ENCODE measurements at regions not wholly inside any gene's neighbourhood (a gene's known extent, or its start where the extent isn't known, plus 50 kb on each side); places are given as distances from the start of the nearest gene placed in this dataset.

DNA sequence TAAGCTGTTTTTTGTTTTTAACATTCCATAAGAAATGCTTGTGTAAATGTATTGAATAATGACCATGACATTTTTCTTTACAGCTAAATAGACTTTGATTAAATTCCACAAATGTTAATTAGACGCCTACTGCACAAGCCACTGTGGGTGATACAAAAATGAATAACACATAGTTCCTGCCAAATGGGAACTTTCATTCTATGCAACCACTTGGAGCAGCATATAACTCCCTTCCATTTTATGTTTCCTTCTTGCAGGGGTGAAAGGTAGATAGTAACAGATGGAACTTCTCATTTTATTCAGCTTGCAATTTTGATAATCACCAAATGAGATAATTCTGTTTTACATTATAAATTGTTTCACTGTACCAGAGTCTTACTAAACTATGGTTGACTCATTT lies 70.0 kb upstream of the THUMPD2 start:
- no peak for TF ChIP-seq ZNF37A (tag by site-specific recombination; IDR thresholded peaks at IDR 0.05)
- no peak for TF ChIP-seq ZNF341 (tag by site-specific recombination; IDR thresholded peaks at IDR 0.05; ENCODE audit: low read depth)
- no peak for TF ChIP-seq IKZF3 (tag by site-specific recombination; IDR thresholded peaks at IDR 0.05)
- TF ChIP-seq ZNF670 (tag by site-specific recombination; IDR thresholded peaks at IDR 0.05; ENCODE audit: low read depth): no peak
- TF ChIP-seq ZNF354C (tag by site-specific recombination; IDR thresholded peaks at IDR 0.05; ENCODE audit: borderline replicate concordance, low read depth): no peak
- no peak for TF ChIP-seq ZNF324 (tag by site-specific recombination; IDR thresholded peaks at IDR 0.05)
- TF ChIP-seq ZNF658 (tag by site-specific recombination; IDR thresholded peaks at IDR 0.05): no peak
- TF ChIP-seq MZF1 (tag by site-specific recombination; IDR thresholded peaks at IDR 0.05; ENCODE audit: borderline replicate concordance): no peak
- ChIA-PET POLR2A (no interaction called here), CTCF (interaction anchor here (1.1 kb wide), 1 partner anchor 11 kb away, joined by 9 read pairs; no protein-coding TSS in a partner anchor)
- Histone ChIP-seq H3K9me3 (ENCODE audit: control insufficient read depth, insufficient read depth, low read depth, low read length) (no peaks in the 10 kb centered on the region), H3K27ac (ENCODE audit: extremely low read depth, low read depth, low read length) (no peak overlapping the region), H3K4me3 (ENCODE audit: low read depth, low read length) (no peak overlapping the region), H3K4me1 (ENCODE audit: control insufficient read depth, insufficient read depth, low read length) (no peaks in the 10 kb centered on the region), H3K36me3 (ENCODE audit: control insufficient read depth in 2 of 2, insufficient read depth in 1 of 2, low read length in 2 of 2) (no peaks in the 10 kb centered on the region)

DNA sequence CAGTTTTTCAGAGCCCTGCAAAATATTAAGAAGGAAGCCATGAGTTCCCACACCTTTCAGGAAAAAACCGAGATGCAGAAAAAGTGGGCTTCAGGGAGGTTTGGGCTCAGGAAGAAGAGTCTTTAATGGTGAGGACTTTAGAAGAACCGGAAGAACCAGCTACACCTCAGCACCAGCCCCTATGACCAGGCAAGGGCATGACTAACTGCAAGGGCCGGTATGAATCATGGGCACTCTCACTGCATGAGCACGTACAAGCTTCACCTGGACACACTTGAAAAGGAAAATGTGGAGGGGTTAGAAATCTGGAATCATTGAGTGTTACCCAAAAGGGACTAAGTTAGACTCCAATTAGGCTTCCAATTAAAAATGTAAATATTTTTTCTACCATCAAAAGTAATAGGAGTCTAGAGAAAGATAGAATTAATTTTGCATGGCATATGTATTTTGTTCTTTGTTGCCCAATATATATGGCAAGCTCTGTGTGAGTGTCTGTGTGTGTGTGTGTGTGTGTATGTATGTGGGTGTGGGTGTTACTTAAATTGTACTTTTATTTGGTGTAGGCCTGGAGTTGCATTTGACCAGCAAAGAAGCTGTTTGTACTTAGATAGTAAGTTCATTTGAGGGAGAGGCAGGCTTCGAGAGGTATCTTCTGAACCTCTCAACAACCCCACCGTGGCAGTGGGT lies 66.5 kb upstream of the THUMPD2 start:
- Histone ChIP-seq H3K27ac (ENCODE audit: extremely low read depth, low read depth, low read length) (no peak overlapping the region), H3K4me1 (ENCODE audit: control insufficient read depth, insufficient read depth, low read length) (no peaks in the 10 kb centered on the region), H3K36me3 (ENCODE audit: control insufficient read depth in 2 of 2, insufficient read depth in 1 of 2, low read length in 2 of 2) (no peaks in the 10 kb centered on the region), H3K9me3 (ENCODE audit: control insufficient read depth, insufficient read depth, low read depth, low read length) (no peaks in the 10 kb centered on the region), H3K4me3 (ENCODE audit: low read depth, low read length) (no peak overlapping the region)
- POLR2A ChIA-PET: no interaction called here
- TF ChIP-seq HOXC10 (CRISPR knock-in tag; IDR thresholded peaks at IDR 0.05) (no peak), GLIS1 (tag by site-specific recombination; IDR thresholded peaks at IDR 0.05) (no peak), ZNF530 (tag by site-specific recombination; IDR thresholded peaks at IDR 0.05; ENCODE audit: low read depth) (no peak), RBAK (tag by site-specific recombination; IDR thresholded peaks at IDR 0.05) (no peak), ZNF426 (tag by site-specific recombination; IDR thresholded peaks at IDR 0.05) (no peak), EGR2 (tag by site-specific recombination; IDR thresholded peaks at IDR 0.05; ENCODE audit: low read depth) (no peak), ZNF670 (tag by site-specific recombination; IDR thresholded peaks at IDR 0.05; ENCODE audit: low read depth) (no peak), KLF7 (tag by site-specific recombination; IDR thresholded peaks at IDR 0.05; ENCODE audit: borderline replicate concordance) (no peak), MZF1 (tag by site-specific recombination; IDR thresholded peaks at IDR 0.05; ENCODE audit: borderline replicate concordance) (no peak), ZNF747 (tag by site-specific recombination; IDR thresholded peaks at IDR 0.05) (no peak)
- TF ChIP-seq, protein P1, sequence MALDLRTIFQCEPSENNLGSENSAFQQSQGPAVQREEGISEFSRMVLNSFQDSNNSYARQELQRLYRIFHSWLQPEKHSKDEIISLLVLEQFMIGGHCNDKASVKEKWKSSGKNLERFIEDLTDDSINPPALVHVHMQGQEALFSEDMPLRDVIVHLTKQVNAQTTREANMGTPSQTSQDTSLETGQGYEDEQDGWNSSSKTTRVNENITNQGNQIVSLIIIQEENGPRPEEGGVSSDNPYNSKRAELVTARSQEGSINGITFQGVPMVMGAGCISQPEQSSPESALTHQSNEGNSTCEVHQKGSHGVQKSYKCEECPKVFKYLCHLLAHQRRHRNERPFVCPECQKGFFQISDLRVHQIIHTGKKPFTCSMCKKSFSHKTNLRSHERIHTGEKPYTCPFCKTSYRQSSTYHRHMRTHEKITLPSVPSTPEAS (tag by site-specific recombination; IDR thresholded peaks at IDR 0.05): no peak
- TF ChIP-seq, protein P2, sequence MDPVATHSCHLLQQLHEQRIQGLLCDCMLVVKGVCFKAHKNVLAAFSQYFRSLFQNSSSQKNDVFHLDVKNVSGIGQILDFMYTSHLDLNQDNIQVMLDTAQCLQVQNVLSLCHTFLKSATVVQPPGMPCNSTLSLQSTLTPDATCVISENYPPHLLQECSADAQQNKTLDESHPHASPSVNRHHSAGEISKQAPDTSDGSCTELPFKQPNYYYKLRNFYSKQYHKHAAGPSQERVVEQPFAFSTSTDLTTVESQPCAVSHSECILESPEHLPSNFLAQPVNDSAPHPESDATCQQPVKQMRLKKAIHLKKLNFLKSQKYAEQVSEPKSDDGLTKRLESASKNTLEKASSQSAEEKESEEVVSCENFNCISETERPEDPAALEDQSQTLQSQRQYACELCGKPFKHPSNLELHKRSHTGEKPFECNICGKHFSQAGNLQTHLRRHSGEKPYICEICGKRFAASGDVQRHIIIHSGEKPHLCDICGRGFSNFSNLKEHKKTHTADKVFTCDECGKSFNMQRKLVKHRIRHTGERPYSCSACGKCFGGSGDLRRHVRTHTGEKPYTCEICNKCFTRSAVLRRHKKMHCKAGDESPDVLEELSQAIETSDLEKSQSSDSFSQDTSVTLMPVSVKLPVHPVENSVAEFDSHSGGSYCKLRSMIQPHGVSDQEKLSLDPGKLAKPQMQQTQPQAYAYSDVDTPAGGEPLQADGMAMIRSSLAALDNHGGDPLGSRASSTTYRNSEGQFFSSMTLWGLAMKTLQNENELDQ (tag by site-specific recombination; IDR thresholded peaks at IDR 0.05; ENCODE audit: low read depth): no peak
- TF ChIP-seq, protein P3, sequence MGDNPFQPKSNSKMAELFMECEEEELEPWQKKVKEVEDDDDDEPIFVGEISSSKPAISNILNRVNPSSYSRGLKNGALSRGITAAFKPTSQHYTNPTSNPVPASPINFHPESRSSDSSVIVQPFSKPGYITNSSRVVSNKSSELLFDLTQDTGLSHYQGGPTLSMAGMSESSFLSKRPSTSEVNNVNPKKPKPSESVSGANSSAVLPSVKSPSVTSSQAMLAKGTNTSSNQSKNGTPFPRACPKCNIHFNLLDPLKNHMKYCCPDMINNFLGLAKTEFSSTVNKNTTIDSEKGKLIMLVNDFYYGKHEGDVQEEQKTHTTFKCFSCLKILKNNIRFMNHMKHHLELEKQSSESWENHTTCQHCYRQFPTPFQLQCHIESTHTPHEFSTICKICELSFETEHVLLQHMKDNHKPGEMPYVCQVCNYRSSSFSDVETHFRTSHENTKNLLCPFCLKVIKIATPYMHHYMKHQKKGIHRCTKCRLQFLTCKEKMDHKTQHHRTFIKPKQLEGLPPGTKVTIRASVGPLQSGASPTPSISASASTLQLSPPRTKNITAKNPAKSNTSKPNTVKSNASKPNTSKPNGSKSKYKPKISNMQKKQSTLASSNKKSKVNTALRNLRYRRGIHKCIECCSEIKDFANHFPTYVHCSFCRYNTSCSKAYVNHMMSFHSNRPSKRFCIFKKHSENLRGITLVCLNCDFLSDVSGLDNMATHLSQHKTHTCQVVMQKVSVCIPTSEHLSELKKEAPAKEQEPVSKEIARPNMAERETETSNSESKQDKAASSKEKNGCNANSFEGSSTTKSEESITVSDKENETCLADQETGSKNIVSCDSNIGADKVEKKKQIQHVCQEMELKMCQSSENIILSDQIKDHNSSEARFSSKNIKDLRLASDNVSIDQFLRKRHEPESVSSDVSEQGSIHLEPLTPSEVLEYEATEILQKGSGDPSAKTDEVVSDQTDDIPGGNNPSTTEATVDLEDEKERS (tag by site-specific recombination; IDR thresholded peaks at IDR 0.05): no peak
- TF ChIP-seq, protein P4, sequence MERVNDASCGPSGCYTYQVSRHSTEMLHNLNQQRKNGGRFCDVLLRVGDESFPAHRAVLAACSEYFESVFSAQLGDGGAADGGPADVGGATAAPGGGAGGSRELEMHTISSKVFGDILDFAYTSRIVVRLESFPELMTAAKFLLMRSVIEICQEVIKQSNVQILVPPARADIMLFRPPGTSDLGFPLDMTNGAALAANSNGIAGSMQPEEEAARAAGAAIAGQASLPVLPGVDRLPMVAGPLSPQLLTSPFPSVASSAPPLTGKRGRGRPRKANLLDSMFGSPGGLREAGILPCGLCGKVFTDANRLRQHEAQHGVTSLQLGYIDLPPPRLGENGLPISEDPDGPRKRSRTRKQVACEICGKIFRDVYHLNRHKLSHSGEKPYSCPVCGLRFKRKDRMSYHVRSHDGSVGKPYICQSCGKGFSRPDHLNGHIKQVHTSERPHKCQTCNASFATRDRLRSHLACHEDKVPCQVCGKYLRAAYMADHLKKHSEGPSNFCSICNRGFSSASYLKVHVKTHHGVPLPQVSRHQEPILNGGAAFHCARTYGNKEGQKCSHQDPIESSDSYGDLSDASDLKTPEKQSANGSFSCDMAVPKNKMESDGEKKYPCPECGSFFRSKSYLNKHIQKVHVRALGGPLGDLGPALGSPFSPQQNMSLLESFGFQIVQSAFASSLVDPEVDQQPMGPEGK (tag by site-specific recombination; IDR thresholded peaks at IDR 0.05): no peak
- CTCF ChIA-PET: interaction anchor here (2.4 kb wide), 1 partner anchor 8 kb away, joined by 11 read pairs; no protein-coding TSS in a partner anchor
